ENCODE measurements at regions not wholly inside any gene's neighbourhood (a gene's known extent, or its start where the extent isn't known, plus 50 kb on each side); places are given as distances from the start of the nearest gene placed in this dataset.

- no peak for TF ChIP-seq CTCF (IDR thresholded peaks at IDR 0.05; ENCODE audit: low read depth, low read length)
- TF ChIP-seq POLR2A (IDR thresholded peaks at IDR 0.05; ENCODE audit: extremely low read depth, insufficient read length): no peak
Measured at GRCh38 chr2:66153941-66154340, 281.0 kb upstream of the MEIS1 start.

Measured in NB4 (cell line).